HT-29 (cell line): ENCODE measurements at regions not wholly inside any gene's neighbourhood (a gene's known extent, or its start where the extent isn't known, plus 50 kb on each side); places are given as distances from the start of the nearest gene placed in this dataset.
"Not testable (repeated sequence)": the region's sequence is repeated elsewhere in the genome, so short reads cannot be mapped to it uniquely, and the experiment has no call there.

Experiments used
- DNase-seq: peaks from one replicate; pipeline ENCODE4 v3.0.0-alpha.2; 2015; ENCODE audit warnings: low spot score

GRCh38 chr18:43714343-43715010, 437.2 kb upstream of the SYT4 start:
- no peak for DNase-seq

- no peak for DNase-seq
Measured at GRCh38 chr18:43719267-43719795, 442.0 kb upstream of the SYT4 start.

GRCh38 chr18:43720041-43720440, 442.8 kb upstream of the SYT4 start:
- DNase-seq = no peak

- no peak for DNase-seq
Measured at GRCh38 chr18:43735570-43735969, 458.3 kb upstream of the SYT4 start.

- DNase-seq = no peak
Measured at GRCh38 chr18:43744960-43745745, 467.9 kb upstream of the SYT4 start.

- no peak for DNase-seq
Measured at GRCh38 chr18:43751203-43751602, 473.9 kb upstream of the SYT4 start.

- no peak for DNase-seq
Measured at GRCh38 chr18:43751835-43752234, 474.5 kb upstream of the SYT4 start.

- DNase-seq = no peak
Measured at GRCh38 chr18:43757273-43757672, 480.0 kb upstream of the SYT4 start.

- DNase-seq = no peak
Measured at GRCh38 chr18:43758734-43759133, 481.4 kb upstream of the SYT4 start.

- no peak for DNase-seq
Measured at GRCh38 chr18:43760010-43760409, 482.7 kb upstream of the SYT4 start.

- no peak for DNase-seq
Measured at GRCh38 chr18:43772907-43773306, 495.6 kb upstream of the SYT4 start.

GRCh38 chr18:43774497-43774896, 497.2 kb upstream of the SYT4 start:
- no peak for DNase-seq

- no peak for DNase-seq
Measured at GRCh38 chr18:43775591-43775990, 498.3 kb upstream of the SYT4 start.

- DNase-seq = no peak
Measured at GRCh38 chr18:43776997-43777396, 499.7 kb upstream of the SYT4 start.

GRCh38 chr18:43777636-43778304, 500.5 kb upstream of the SYT4 start:
- DNase-seq = no peak

GRCh38 chr18:43780782-43781340, 503.6 kb upstream of the SYT4 start:
- DNase-seq = no peak

GRCh38 chr18:43785158-43785557, 507.9 kb upstream of the SYT4 start:
- DNase-seq = no peak

- no peak for DNase-seq
Measured at GRCh38 chr18:43786893-43787292, 509.6 kb upstream of the SYT4 start.

- not testable (repeated sequence) for DNase-seq
Measured at GRCh38 chr18:43787721-43788120, 510.4 kb upstream of the SYT4 start.

- DNase-seq = no peak
Measured at GRCh38 chr18:43789234-43790000, 512.1 kb upstream of the SYT4 start.

GRCh38 chr18:43793910-43794309, 516.6 kb upstream of the SYT4 start:
- DNase-seq = no peak
